Fibroblast of lung (primary cell): ENCODE measurements at regions not wholly inside any gene's neighbourhood (a gene's known extent, or its start where the extent isn't known, plus 50 kb on each side); places are given as distances from the start of the nearest gene placed in this dataset.

Experiments used
- CTCF ChIP-seq, 2 donors: IDR thresholded peaks in 1 of 2; conservative IDR thresholded peaks in 1 of 2; 1 replicate in 1 of 2; 2 replicates in 1 of 2; pipeline ENCODE4 v1.5.1; 2011 to 2012; ENCODE audit warnings: low read length in 2 of 2, control low read depth in 1 of 2, inconsistent platforms in 1 of 2, low read depth in 1 of 2, mild to moderate bottlenecking in 1 of 2
- EZH2 ChIP-seq: IDR thresholded peaks from 2 replicates; pipeline ENCODE4 v1.5.1; 2012; ENCODE audit warnings: low read length, control low read depth, mild to moderate bottlenecking; ENCODE audit errors: missing control alignments

GRCh38 chr2:94960266-94960665, 65.2 kb upstream of the MAL start:
- TF ChIP-seq CTCF (conservative IDR thresholded peaks at IDR 0.05 in 1 of 2, IDR thresholded peaks at IDR 0.05 in 1 of 2; ENCODE audit: low read depth in 1 of 2, low read length in 2 of 2) (no peak), EZH2 (no peak)
